Ovary (tissue), 3 donors: ENCODE measurements at regions not wholly inside any gene's neighbourhood (a gene's known extent, or its start where the extent isn't known, plus 50 kb on each side); places are given as distances from the start of the nearest gene placed in this dataset.

Source experiments
- EP300 ChIP-seq: sonication (generic); formaldehyde crosslinking; IDR thresholded peaks from one replicate; pipeline ENCODE4 v1.6.1; 2017; ENCODE audit warnings: antibody characterized with exemption
- TF ChIP-seq, protein P1 (sequence below), 3 donors: fragments of 450-650 bp in 2 of 3; fragments of 200-600 bp in 1 of 3; IDR thresholded peaks; one replicate each; pipeline versions ENCODE4 v1.5.1 to v1.8.0; 2016 to 2022; ENCODE audit warnings: antibody characterized with exemption in 3 of 3, mild to moderate bottlenecking in 1 of 3
- donor health status: DM: no; HTN: no; CAD: no.

DNA sequence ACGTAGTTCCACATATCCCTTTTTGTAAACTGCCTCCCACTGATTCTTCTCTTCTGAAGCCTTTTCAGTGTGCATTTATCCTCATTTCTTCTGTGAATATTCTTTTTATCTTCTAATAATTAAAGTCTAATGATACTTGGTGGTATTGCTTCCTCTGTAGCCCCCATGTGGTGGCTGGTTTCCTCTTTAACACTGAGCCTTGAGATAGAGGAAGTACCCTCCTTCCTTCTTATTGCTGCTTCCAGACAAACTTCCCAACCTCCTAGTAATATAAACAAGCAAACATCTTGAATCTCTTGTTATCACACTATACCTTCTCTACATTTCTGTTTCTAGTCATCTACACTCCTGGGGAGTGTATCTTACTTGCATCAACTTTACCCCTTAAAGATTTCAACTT, 310.5 kb upstream of the GIMD1 start:
- TF ChIP-seq, protein P1, sequence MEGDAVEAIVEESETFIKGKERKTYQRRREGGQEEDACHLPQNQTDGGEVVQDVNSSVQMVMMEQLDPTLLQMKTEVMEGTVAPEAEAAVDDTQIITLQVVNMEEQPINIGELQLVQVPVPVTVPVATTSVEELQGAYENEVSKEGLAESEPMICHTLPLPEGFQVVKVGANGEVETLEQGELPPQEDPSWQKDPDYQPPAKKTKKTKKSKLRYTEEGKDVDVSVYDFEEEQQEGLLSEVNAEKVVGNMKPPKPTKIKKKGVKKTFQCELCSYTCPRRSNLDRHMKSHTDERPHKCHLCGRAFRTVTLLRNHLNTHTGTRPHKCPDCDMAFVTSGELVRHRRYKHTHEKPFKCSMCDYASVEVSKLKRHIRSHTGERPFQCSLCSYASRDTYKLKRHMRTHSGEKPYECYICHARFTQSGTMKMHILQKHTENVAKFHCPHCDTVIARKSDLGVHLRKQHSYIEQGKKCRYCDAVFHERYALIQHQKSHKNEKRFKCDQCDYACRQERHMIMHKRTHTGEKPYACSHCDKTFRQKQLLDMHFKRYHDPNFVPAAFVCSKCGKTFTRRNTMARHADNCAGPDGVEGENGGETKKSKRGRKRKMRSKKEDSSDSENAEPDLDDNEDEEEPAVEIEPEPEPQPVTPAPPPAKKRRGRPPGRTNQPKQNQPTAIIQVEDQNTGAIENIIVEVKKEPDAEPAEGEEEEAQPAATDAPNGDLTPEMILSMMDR (IDR thresholded peaks at IDR 0.05), result no peak
- TF ChIP-seq EP300, result no peak
